Astrocyte (in vitro differentiated cells and primary cell): ENCODE measurements at regions not wholly inside any gene's neighbourhood (a gene's known extent, or its start where the extent isn't known, plus 50 kb on each side); places are given as distances from the start of the nearest gene placed in this dataset.

ENCODE experiments used
- EZH2 ChIP-seq: IDR thresholded peaks from 2 replicates; pipeline ENCODE4 v1.6.1; 2012; ENCODE audit warnings: mild to moderate bottlenecking, low read length, inconsistent platforms; ENCODE audit not compliant: insufficient read depth
- TF ChIP-seq, protein P1 (sequence below): IDR thresholded peaks from 2 replicates; pipeline ENCODE4 v1.5.1; 2011; ENCODE audit warnings: low read depth, mild to moderate bottlenecking, inconsistent platforms, low read length, moderate library complexity; ENCODE audit not compliant: insufficient read depth

GRCh38 chr5:8839361-8840055, 706.4 kb downstream of the SEMA5A start:
- TF ChIP-seq, protein P1, sequence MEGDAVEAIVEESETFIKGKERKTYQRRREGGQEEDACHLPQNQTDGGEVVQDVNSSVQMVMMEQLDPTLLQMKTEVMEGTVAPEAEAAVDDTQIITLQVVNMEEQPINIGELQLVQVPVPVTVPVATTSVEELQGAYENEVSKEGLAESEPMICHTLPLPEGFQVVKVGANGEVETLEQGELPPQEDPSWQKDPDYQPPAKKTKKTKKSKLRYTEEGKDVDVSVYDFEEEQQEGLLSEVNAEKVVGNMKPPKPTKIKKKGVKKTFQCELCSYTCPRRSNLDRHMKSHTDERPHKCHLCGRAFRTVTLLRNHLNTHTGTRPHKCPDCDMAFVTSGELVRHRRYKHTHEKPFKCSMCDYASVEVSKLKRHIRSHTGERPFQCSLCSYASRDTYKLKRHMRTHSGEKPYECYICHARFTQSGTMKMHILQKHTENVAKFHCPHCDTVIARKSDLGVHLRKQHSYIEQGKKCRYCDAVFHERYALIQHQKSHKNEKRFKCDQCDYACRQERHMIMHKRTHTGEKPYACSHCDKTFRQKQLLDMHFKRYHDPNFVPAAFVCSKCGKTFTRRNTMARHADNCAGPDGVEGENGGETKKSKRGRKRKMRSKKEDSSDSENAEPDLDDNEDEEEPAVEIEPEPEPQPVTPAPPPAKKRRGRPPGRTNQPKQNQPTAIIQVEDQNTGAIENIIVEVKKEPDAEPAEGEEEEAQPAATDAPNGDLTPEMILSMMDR, result no peak
- TF ChIP-seq EZH2, result no peak
